CD4-positive, alpha-beta T cell treated with Interleukin-2 at 100 ng/mL for 4 hours (primary cell): ENCODE measurements at regions not wholly inside any gene's neighbourhood (a gene's known extent, or its start where the extent isn't known, plus 50 kb on each side); places are given as distances from the start of the nearest gene placed in this dataset.
"Not testable (repeated sequence)": the region's sequence is repeated elsewhere in the genome, so short reads cannot be mapped to it uniquely, and the experiment has no call there.

Experiments used
- DNase-seq: peaks from one replicate; pipeline ENCODE4 v3.0.0-alpha.2; 2020; ENCODE audit warnings: low spot score

- DNase-seq, result no peak
Observed at GRCh38 chr12:89775063-89775985, 66.7 kb upstream of the ATP2B1 start.

- no peak for DNase-seq
Observed at GRCh38 chr12:89774645-89775044, 66.0 kb upstream of the ATP2B1 start.

GRCh38 chr12:89770391-89770790 is 61.8 kb upstream of the ATP2B1 start:
- DNase-seq, result no peak

GRCh38 chr12:89769483-89769818 is 60.8 kb upstream of the ATP2B1 start:
- DNase-seq, result no peak

DNA sequence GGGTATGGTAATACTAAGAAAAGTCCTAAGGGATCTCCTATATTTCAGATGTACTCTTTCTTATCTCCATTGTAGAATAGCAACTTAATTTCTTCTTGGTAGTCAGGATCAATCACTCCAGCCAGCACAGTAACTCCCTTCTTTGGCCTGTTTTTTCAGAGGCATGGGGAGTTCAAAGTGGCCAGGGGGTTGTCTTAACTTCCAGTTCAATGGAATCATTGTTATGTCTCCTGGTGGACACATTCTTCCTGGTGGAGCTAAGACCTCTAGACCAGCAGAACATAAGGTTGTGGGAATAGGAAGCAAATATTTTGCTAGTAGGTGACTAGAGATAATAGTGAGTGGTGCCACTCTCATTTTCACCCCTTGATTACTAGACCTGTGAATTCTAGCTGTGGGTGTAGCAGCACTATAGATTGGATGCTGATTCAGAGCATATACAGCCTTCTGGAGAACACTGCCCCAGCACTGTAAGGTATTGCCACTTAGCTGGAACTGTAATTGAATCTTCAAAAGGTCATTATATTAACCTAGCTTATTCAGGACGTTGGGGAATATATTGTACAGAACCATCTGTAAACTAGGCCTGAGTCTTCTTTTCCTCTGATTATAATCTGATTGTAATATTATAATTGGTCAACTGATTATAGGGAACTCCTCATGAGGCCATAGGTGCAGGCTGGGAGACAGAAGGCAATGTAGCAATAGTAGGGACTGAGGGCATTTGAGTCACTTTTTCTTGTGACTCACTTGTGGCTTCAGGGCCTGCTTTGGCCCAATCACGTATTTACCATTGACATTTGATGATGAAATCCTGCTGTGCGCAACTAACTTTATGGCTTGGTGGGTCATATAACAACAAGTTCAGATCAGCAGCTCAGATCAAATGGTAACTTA is 60.2 kb upstream of the ATP2B1 start:
- DNase-seq, result peak; percentile 49

- DNase-seq, result peak; percentile 46
Observed at GRCh38 chr12:89765959-89766824, 57.6 kb upstream of the ATP2B1 start.

DNA sequence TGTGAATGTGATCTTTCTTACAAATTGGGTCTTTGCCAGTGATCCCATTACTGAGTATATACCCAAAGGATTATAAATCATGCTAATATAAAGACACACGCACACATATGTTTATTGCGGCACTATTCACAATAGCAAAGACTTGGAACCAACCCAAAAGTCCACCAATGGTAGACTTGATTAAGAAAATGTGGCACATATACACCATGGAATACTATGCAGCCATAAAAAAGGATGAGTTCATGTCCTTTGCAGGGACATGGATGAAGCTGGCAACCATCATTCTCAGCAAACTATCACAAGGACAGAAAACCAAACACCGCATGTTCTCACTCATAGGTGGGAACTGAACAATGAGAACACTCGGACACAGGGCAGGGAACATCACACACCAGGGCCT is 55.5 kb upstream of the ATP2B1 start:
- DNase-seq, result not testable (repeated sequence)

DNA sequence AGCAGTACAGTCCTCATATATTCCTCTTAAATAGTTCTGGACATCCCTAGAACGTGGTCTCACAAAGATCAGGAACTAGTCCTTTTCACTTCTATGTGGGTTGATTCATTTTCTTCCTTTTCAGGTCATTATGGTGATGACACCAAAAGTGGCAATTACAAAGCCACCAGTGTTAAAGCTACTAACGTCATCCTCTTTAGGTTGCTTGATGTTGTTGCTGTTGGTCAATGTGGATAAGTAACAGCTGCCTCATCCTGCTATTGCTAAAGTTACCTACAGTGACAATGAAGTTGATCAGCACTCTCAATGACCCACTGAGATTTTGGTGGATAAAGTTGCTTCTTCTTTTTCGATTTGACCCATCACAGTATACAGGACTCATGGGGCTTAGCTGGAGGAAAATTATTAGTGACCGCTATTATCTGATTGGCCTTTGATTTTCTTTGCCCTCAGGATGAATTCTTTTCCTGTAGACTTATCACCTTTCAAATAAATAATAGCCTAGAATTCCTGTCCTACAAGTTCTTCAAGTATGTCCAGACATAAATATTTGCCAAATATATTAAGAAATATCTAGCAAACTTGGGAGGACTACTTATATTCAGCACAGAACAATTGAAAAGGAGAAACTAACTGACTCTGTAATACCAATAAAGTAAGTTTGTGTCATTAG is 54.0 kb upstream of the ATP2B1 start:
- DNase-seq, result no peak

- DNase-seq, result peak; percentile 74
Observed at GRCh38 chr12:89760783-89761182, 52.1 kb upstream of the ATP2B1 start.
